ENCODE measurements at regions not wholly inside any gene's neighbourhood (a gene's known extent, or its start where the extent isn't known, plus 50 kb on each side); places are given as distances from the start of the nearest gene placed in this dataset.

GRCh38 chr3:46086083-46086437 is 58.8 kb upstream of the XCR1 start:
- H3K36me3 ChIP-seq (ENCODE audit: insufficient read depth, low read length) = no peaks in the 10 kb centered on the region
- H3K9me3 ChIP-seq (ENCODE audit: low read length) = no peaks in the 10 kb centered on the region
- no peaks in the 10 kb centered on the region for H3K27me3 ChIP-seq (ENCODE audit: insufficient read depth, low read depth, low read length)
- no peak overlapping the region for H3K4me2 ChIP-seq (ENCODE audit: low read length)
- H3F3A ChIP-seq (ENCODE audit: insufficient read depth, low read length, poor library complexity, severe bottlenecking) = no peaks in the 10 kb centered on the region
- H3K4me3 ChIP-seq (ENCODE audit: low read length) = no peak overlapping the region
- no peaks in the 10 kb centered on the region for H4K20me1 ChIP-seq (ENCODE audit: insufficient read depth)
- H3K9me2 ChIP-seq (ENCODE audit: insufficient read depth, low read length) = no peaks in the 10 kb centered on the region
- H2AFZ ChIP-seq (ENCODE audit: low read depth, low read length) = no peak overlapping the region
- no peaks in the 10 kb centered on the region for H3K79me2 ChIP-seq (replicated peaks; ENCODE audit: insufficient read depth, low read length)
- H3K27ac ChIP-seq (ENCODE audit: low read length) = no peak overlapping the region
- TF ChIP-seq TAF1 (IDR thresholded peaks at IDR 0.05; ENCODE audit: low read depth) = no peak
- TF ChIP-seq RAD21 (conservative IDR thresholded peaks at IDR 0.05) = no peak
- no peak for TF ChIP-seq EZH2 (IDR thresholded peaks at IDR 0.05; ENCODE audit: borderline replicate concordance, insufficient read depth, low read length, poor library complexity, severe bottlenecking)
- TF ChIP-seq REST (IDR thresholded peaks at IDR 0.05; ENCODE audit: borderline replicate concordance) = no peak
- no peak for TF ChIP-seq SMC3 (conservative IDR thresholded peaks at IDR 0.05; ENCODE audit: poor library complexity)
- TF ChIP-seq CTCF (IDR thresholded peaks at IDR 0.05; ENCODE audit: poor library complexity, severe bottlenecking) = no peak
- TF ChIP-seq POLR2AphosphoS5 (IDR thresholded peaks at IDR 0.05) = no peak
- no peak for TF ChIP-seq MXI1 (conservative IDR thresholded peaks at IDR 0.05; ENCODE audit: poor library complexity, severe bottlenecking)
- TF ChIP-seq EP300 (conservative IDR thresholded peaks at IDR 0.05; ENCODE audit: poor library complexity, severe bottlenecking) = no peak
- no peak overlapping the region for H3K9ac ChIP-seq (ENCODE audit: low read length)

- H3F3A ChIP-seq (ENCODE audit: insufficient read depth, low read length, poor library complexity, severe bottlenecking) = no peaks in the 10 kb centered on the region
- H3K4me2 ChIP-seq (ENCODE audit: low read length) = no peak overlapping the region
- no peak overlapping the region for H3K9ac ChIP-seq (ENCODE audit: low read length)
- H3K27me3 ChIP-seq (ENCODE audit: insufficient read depth, low read depth, low read length) = no peaks in the 10 kb centered on the region
- no peak overlapping the region for H3K27ac ChIP-seq (ENCODE audit: low read length)
- no peak overlapping the region for H2AFZ ChIP-seq (ENCODE audit: low read depth, low read length)
- H3K4me3 ChIP-seq (ENCODE audit: low read length) = no peak overlapping the region
- H3K9me2 ChIP-seq (ENCODE audit: insufficient read depth, low read length) = no peaks in the 10 kb centered on the region
- no peaks in the 10 kb centered on the region for H3K9me3 ChIP-seq (ENCODE audit: low read length)
- no peaks in the 10 kb centered on the region for H3K79me2 ChIP-seq (replicated peaks; ENCODE audit: insufficient read depth, low read length)
- H3K36me3 ChIP-seq (ENCODE audit: insufficient read depth, low read length) = no peaks in the 10 kb centered on the region
- H4K20me1 ChIP-seq (ENCODE audit: insufficient read depth) = no peaks in the 10 kb centered on the region
- TF ChIP-seq EP300 (conservative IDR thresholded peaks at IDR 0.05; ENCODE audit: poor library complexity, severe bottlenecking) = no peak
- TF ChIP-seq EZH2 (IDR thresholded peaks at IDR 0.05; ENCODE audit: borderline replicate concordance, insufficient read depth, low read length, poor library complexity, severe bottlenecking) = no peak
- no peak for TF ChIP-seq CTCF (IDR thresholded peaks at IDR 0.05; ENCODE audit: poor library complexity, severe bottlenecking)
- TF ChIP-seq POLR2AphosphoS5 (IDR thresholded peaks at IDR 0.05) = no peak
- TF ChIP-seq TAF1 (IDR thresholded peaks at IDR 0.05; ENCODE audit: low read depth) = no peak
- TF ChIP-seq REST (IDR thresholded peaks at IDR 0.05; ENCODE audit: borderline replicate concordance) = no peak
- TF ChIP-seq RAD21 (conservative IDR thresholded peaks at IDR 0.05) = no peak
- TF ChIP-seq SMC3 (conservative IDR thresholded peaks at IDR 0.05; ENCODE audit: poor library complexity) = no peak
- no peak for TF ChIP-seq MXI1 (conservative IDR thresholded peaks at IDR 0.05; ENCODE audit: poor library complexity, severe bottlenecking)
These were observed 58.3 kb upstream of the XCR1 start for GRCh38 chr3:46085421-46086082.
